GM18870 (cell line): ENCODE measurements at regions not wholly inside any gene's neighbourhood (a gene's known extent, or its start where the extent isn't known, plus 50 kb on each side); places are given as distances from the start of the nearest gene placed in this dataset.
"Not testable (repeated sequence)": the region's sequence is repeated elsewhere in the genome, so short reads cannot be mapped to it uniquely, and the experiment has no call there.

Source experiments
- ATAC-seq: cut with Tn5 transposase; IDR thresholded peaks from one replicate; pipeline ENCODE4 v1.9.1; 2021; ENCODE audit warnings: moderate library complexity; ENCODE audit not compliant: unreplicated experiment

- ATAC-seq = no peak
Measured at GRCh38 chr6:61622601-61623000, 663.4 kb downstream of the KHDRBS2 start.

DNA sequence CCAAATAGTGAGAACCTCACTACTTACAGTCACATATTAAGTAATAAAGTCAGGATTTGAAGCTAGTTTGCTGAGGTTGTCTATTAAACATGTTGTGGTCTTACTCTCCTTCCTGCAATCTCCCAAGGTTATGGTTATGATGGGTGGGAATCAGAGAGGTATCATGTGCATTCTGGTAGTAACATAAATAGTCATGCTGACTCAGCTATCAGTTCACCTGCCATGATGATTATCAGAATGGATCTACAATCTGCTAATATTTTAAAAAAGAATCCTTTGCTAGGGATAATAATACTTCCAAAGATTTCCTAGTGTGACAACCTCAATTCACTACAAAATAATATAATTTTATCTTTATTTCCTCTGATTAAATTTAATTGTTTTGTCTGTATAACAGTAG is 671.9 kb downstream of the KHDRBS2 start:
- ATAC-seq = no peak

DNA sequence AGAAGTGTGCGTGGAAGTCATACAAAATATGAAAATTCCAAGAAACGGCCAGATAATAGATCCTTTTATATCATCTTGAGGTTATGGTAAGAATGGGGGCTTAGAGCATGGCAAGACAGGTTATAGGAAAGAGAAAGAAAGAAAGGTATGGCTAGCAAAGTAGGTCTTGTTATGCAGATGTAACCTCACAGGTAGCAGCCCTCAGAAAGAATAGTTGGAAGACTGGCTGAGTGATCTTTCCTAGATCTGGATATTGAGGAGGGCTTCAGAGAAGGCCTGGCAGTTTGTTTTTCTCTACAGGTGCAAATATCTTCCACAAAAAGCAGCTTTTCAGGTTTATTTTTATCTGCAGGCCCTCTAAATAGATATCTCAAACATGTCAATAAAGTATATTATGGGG is 679.5 kb downstream of the KHDRBS2 start:
- ATAC-seq = no peak

DNA sequence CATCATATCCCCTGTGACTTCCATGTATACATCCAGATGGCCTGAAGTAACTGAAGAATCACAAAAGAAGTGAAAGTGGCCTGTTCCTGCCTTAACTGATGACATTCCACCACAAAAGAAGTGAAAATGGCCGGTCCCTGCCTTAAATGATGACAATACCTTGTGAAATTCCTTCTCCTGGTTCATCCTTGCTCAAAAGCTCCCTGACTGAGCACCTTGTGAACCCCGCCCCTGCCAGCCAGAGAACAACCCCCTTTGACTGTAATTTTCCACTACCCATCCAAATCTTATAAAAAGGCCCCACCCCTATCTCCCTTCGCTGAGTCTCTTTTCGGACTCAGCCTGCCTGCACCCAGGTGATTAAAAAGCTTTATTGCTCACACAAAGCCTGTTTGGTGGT is 680.2 kb downstream of the KHDRBS2 start:
- ATAC-seq = not testable (repeated sequence)

- ATAC-seq = not testable (repeated sequence)
Measured at GRCh38 chr6:61602171-61602570, 683.9 kb downstream of the KHDRBS2 start.

- no peak for ATAC-seq
Measured at GRCh38 chr6:61592238-61592637, 693.8 kb downstream of the KHDRBS2 start.

DNA sequence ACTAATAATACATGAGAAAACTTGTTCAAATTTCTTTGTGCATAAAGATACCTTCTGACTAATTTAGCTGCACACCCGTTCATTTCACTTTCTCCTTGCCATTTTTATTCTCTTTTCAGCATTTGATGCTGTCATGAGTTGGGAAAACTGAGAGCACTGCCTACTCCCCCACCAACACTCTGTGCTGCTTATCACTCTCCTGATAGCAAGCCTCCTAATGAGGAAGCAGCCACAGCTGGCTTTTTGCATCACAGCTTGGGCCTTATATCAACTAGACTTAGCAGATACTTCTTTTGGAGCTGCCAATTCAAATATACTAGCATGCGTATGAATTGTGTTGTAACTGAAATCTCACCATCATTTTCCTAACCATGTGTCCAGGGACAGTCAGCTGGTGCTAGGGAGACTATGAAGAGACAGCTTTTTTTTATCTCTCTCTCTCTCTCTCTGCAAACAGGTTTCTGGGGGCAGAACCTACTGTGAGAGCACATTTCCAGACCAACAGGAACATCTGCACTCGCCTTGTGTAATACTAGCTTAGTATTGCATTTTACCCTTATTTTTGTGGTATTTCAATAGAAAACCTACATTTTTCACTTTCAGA is 699.0 kb downstream of the KHDRBS2 start:
- ATAC-seq = no peak

GRCh38 chr6:61585504-61585903 is 700.5 kb downstream of the KHDRBS2 start:
- ATAC-seq = no peak

- no peak for ATAC-seq
Measured at GRCh38 chr6:61562098-61562497, 723.9 kb downstream of the KHDRBS2 start.

- ATAC-seq = no peak
Measured at GRCh38 chr6:61558796-61559195, 727.2 kb downstream of the KHDRBS2 start.

GRCh38 chr6:61555993-61556392 is 730.0 kb downstream of the KHDRBS2 start:
- no peak for ATAC-seq

GRCh38 chr6:61538801-61539200 is 747.2 kb downstream of the KHDRBS2 start:
- peak; percentile 90 for ATAC-seq

GRCh38 chr6:61532749-61533148 is 753.3 kb downstream of the KHDRBS2 start:
- ATAC-seq = not testable (repeated sequence)
